ENCODE measurements at regions not wholly inside any gene's neighbourhood (a gene's known extent, or its start where the extent isn't known, plus 50 kb on each side); places are given as distances from the start of the nearest gene placed in this dataset.

DNA sequence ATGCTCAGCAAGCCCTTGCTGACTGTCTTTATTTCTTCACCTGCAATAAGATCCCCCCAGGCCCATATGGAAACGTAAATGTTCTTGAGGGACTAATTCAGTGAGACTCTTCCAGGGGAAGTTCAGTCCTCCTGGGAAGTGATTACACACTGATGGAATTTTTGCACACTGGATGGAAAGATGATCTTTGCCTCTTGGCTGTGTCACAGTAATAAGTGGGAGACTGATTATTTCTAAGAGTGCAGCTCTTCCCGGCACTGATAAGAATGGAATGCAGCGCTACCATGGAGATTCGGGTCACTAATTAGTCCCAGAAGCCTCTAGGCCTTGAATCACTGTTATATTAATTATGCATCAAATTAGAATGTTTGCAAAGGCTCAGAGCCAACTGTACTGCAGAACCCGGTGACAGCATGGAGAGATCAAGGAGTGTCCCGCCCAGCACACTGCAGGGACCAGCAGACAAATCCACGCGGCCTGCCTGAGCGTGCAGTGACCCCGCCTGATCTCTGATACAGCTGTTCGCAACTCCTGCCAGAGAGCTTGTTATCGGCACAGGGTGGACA is 178.3 kb downstream of the SNX19 start:
- no peak for DNase-seq (ENCODE audit: low read depth)

DNA sequence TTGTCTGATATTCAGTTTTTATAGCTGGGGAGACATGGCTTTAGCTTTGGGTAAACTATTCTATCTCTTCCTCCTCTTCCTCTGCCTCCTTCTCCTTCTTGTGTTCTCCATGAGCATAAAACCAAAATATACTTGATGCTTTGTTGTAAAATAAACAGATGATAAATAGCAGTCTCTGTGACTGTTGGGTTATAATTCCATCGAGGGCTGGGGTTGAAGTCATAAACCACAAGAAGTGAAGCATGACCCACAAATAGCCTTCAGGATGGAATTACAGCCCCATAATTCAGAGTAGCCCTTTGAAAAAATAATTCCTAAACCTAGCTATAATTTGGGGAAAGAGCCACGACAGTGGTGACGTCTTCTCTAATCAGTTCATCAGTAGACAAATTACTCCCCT is 177.7 kb downstream of the SNX19 start:
- no peak for DNase-seq (ENCODE audit: low read depth)

DNA sequence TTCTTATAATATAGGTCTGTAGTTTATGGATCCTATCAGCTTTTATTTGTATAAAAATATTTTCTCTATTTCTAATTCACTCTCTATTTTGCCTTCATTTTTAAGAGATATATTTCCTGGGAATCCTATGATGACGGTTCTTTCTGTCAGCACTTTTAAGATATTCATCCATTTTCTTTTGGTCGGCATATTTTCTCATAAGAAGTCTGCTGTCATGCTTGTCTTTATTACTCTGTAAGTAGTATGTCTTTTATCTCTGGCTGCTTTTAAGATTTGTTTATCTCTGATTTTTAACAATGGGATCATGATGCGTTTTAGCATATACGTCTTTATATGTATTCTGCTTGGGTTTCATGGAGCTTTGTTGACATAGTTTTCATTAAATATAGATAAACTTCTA is 175.5 kb downstream of the SNX19 start:
- DNase-seq (ENCODE audit: low read depth) = no peak

DNA sequence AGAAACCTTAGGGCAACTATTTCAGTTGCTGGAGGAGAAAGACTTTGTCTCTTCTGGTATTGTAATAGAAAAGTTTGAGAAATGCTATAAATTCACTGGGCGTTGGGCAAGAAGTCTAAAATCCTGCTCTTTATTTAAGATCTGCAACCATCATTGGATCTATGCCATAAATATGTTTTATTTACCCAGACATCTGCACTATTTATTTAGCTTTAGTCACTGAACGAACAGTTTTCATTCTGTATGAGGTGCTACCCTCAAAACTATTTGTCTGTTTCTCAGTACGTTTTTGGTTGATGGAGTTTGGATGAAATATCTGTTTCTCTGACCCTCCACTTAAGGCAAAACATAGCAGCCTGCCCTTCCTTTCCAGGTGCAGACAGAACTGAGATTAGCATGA is 171.5 kb downstream of the SNX19 start:
- DNase-seq (ENCODE audit: low read depth) = no peak

DNA sequence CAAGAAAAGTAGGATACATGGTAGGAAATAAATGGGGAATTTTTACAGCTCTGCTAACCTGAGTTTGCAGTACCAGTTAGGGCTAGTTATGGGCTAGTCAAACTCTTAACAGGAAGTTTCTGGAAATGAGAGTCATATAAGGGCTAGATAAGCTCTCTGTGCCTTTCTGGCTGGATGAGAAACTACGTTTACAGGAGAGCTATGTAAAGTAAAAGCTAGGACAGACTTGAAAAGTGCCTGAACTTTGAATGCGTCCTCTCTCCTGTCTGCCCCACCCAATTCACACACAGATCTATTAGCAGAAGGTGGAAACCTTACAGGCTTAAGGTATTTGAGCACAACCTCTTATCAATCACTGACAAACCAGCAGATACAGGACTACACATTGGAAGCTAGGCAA is 167.1 kb downstream of the SNX19 start:
- DNase-seq (ENCODE audit: low read depth) = no peak

DNA sequence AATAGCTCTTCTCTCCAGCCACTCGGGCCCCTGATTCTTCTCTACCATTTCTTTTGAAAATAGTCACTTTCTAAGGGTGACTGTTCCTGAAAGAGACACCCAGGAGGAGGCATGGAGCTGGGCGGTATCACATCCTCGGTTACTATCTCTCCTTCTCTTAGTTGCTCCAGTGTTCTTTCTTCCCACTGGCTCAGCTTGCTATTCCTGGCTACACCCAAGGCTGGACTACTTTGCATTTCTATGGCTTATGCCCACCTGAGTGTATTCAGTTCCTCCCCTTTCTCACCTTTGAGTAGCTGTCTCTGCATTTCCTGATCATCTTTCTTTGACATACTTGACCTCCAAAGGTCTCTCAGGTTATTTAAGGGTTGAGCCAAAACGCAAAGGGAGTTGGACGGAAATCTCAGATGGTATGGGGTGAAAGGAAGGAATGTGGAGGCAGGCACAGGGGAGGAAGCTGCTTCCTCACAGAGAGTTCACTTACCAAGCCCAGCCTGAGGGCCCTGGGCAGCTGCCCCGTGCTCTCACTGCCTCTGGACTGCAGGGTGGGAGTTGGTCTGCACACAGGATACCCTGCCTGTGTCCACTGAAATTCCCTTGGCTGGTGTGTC is 155.7 kb downstream of the SNX19 start:
- DNase-seq (ENCODE audit: low read depth) = no peak

DNA sequence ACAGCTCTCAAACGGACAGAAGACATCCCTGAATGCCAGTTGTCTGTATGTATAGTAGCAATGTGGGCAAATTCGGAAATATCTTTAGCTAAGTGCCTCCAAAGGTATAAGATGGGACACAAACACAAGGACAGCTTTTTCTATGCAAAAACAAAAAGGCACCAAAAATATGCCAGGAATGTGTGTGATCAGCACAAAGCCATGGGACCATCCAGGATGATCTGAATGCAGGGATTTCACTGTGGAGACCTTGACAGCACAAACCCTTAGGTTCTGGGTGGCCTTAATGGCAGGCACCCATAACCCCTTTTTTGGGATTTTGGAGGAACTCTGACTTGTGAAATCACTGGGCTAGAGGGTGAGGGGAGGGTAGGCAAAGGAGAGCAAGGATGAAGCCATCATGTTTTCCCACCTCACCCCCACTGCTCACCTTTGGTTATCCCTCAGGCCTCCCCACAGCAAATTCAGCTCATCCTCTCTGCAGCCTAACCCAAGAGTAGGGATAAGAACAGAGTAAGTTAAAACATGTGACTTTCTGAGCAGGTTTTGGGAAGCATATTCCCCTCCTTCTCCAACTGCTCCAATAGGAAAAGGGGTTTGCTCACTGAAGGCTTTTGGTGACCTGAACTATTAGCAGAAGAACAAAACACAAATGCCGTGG is 154.6 kb downstream of the SNX19 start:
- DNase-seq (ENCODE audit: low read depth) = no peak

DNA sequence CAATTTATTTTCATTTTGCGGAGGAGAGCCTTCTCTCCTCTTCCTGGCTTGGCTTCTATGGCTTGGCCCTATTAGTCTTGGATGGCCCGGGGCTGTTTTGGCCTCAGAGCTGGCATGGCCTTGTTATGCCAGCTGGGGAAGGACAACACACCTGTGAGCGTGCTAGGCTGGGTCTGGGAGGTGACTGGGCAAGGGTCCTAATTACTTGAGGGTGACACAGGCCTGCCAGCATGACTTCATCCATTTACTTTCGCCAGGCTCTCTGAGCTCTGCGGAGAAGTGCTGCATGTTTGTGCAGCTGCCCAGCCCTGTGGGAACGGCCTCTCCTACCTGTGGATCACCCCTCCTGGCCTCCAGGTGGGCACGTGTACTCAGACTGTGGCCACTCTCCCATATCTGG is 153.6 kb downstream of the SNX19 start:
- no peak for DNase-seq (ENCODE audit: low read depth)

DNA sequence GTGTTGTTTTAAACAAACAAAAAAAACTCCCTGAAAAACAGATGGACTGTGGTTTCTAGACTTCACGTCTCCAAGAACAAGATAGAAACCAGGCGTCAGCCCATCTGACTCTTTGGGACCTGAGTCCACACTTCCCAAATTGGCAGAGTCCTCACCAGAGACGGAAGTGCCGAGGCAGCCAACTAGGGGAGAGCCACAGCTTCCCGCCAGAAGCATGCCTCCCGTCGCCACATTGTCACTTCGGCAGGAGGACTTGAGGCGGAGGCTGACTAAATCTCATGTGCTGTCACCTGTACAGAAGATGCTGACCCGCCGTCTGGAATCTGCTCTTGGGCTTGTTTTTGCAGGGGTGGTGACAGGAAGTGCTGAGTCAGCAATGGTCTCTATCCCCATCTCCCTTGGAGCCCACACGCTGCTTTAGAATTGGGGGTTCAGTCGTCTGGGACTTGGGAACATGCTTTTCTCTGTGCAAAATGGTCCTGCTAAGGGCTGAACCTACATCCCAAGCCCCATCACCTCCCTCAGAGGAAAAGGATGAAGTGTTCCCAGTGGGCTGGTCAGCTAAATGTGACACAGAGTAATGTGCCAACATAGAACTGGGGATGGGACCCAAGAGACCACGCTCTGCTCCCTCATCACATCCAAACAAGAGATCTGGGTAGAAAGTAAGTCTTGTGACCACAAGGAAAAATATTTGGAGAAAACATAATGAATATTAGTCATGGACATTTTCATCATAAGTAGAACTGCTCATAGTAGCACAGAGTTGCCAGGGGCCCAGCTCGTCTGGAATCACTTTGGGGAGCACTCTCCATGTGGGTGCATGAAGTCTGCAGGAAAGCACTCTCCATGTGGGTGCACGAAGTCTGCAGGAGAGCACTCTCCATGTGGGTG is 152.9 kb downstream of the SNX19 start:
- no peak for DNase-seq (ENCODE audit: low read depth)

DNA sequence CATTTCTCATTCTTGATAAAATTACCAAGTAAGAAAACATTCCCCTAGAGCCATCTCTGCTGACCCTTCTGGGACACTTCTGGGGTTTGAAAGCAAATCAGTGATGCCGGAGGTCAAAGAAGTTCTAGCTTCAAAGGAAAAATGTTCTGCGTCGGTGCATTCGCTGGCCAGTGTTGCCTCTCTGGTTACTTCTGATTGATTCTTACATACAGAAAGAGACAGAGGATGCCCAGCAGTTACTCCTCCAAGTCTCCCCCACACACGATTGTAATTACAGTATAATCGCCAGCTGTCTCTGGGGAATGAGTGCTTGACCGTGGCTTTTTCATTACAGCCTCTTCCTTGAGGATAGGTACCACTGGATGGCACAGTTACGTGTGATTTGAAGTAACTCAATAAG is 150.9 kb downstream of the SNX19 start:
- no peak for DNase-seq (ENCODE audit: low read depth)

DNA sequence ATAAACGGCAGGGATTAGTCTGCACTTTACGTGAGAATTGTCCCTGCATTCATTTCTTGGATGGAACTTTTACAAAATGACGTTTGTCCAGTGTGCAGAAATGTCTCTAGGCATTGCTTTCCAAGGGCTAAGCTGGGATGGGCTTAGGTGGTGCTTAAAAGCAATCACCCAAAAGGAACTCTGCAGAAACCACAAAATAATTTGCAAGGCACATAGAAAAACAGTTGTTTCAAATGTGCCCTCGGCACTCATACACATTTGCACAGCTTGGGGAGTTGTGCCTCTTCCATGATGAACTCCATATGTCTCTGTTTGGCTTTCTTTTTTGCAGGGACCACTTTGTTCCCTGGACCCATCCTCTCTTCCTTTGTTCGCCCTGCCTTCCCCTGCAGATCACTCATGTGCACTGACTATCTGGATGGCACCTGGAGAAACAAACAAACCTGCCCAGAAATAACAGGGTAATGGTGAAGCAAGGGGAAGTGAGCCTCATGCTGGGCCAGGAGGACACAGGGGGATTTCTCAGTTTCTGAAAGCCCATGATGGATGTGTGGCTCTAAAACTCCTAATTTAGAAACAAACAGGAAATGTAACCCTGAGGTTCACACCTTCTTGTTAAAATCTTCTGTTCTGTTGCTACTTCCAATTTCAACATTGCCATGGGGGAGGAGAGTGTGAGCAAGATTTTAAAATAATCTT is 150.2 kb downstream of the SNX19 start:
- no peak for DNase-seq (ENCODE audit: low read depth)

DNA sequence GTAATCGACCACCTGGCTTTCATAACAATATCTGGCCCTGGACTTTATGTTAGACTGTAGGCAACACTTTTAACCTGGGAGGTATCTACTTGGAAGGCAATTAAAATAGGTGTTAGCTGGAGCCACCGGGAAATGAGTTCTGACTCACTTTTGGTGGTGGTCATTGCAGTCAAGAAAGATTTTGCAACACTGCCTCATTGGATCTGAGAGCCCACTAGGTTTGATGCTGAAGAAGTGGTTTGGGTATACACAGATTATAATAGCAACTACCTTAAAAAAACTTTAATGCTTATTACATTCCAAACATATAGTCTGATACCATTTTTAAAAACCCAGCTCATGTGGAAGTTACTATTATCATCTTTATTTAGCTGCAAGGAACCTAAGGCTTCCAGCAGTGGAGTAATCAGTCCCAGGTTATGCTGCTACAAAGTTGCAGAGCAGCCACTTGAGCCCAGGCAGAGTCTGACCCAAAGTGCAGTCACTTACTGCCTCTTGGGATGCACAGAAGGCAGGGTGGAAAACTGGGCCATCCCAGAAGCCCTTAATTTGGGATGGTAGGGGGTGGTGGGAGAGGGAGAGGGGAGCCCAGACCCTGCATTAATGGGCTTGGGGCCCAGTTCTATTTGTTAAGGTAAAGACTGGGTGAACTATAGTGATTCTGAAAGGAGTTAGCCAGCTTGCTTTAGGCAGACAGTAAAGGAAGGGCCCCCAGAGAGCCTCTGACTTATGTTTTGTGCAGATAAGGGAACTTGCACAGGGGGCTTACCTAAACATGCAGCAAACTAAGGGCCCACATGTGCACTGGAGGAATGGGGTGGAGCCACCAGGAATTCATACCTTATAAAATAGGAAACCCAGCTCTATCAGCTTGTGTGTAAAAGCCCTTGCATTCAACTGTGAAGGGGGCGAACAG is 149.4 kb downstream of the SNX19 start:
- DNase-seq (ENCODE audit: low read depth) = peak; percentile 18

DNA sequence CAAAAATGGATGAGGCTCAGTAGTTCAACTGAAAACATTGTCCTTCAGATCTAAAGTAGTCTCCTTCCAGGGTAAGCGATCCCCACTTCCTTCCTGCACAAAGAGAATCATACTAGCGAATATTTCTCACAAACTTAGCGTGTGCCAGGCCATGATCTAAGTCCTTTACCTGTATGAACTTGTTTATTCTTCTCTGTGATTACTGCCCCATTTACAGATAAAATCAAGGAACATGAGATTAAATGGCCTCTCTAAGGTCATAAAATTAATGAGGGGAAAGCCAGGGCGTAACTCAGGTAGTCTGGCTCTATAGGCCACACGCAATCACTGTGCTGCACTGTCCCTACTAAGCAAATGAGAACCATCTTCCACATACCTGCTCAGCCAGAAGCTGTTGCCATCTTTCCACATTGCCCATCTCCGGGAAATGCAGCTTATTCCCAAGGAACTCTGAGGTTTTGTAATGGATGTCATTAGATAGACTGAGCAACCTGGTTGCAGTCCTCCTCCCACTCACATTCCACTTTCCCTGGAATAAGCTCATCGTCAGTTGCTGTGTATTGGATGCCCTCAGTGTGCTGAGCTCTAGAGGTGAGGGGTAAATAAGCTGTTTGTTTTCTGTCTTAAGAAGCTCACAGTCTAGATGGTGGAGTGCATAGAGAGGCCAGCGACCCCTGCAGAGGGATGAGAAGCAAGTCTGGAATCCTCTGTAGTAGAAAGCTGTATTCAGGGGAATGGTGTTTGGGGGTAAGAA is 146.3 kb downstream of the SNX19 start:
- no peak for DNase-seq (ENCODE audit: low read depth)

DNA sequence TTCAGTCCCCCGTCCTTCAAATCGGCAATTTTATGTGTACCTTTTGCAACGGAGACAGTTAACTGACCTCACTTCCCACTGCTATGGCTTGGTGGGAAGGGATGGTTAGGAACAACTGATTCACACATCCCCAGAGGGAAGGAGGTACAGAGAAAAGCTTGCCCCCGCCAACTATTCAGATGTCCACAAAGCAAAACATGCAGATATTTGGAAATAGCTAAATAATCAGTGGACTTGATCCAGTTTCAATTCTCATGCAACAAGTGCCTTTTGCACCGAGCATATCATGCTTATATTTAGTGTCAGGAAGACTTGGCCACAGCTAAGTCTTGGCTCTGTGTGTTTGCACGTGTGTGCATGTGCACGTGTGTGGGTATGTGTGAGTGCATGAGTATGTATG is 144.6 kb downstream of the SNX19 start:
- DNase-seq (ENCODE audit: low read depth) = no peak

DNA sequence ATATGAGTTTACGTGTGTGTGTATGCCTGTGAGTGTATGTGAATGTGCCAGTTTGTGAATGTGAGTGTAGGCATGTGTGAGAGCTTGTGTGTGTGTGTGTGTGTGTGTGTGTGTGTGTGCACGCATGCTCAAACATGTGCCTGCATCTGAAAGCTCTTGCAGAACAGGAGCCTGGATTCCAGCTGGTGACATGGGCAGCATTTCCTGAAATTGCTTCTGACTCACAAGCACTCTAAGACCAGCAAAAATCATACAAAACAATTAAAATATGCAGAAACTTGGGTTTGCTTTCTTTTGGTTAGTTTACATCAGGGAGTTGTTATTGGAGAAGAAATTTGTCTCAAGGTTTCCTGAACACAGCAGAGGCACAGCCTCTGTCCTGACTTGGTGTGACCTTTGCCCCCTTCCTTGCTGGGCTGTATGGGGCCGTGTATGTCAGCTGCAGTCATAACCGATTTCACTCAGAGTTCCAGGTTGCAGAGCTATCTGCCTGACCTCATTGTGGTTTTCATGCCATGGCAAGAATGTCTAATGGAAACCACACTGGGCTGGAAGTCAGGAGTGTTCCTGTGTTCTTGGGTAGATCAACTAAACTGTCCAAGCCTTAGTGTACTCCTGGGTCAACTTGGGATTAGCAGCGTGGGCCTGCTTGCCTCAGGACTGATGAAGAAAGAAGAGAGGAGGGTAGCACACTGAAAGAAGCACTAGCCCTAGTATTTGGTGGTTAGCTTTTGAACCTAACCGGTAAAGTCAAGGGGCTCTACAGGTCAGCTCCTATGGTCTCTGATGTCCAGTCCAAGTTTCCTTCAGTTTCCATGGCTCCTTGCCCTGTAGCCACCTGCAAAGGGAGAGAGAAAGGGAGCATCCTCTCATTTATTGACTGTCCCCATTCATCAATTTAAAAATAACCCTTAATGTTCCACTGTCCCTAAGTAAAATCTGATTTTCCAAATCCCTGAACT is 143.7 kb downstream of the SNX19 start:
- DNase-seq (ENCODE audit: low read depth) = no peak

DNA sequence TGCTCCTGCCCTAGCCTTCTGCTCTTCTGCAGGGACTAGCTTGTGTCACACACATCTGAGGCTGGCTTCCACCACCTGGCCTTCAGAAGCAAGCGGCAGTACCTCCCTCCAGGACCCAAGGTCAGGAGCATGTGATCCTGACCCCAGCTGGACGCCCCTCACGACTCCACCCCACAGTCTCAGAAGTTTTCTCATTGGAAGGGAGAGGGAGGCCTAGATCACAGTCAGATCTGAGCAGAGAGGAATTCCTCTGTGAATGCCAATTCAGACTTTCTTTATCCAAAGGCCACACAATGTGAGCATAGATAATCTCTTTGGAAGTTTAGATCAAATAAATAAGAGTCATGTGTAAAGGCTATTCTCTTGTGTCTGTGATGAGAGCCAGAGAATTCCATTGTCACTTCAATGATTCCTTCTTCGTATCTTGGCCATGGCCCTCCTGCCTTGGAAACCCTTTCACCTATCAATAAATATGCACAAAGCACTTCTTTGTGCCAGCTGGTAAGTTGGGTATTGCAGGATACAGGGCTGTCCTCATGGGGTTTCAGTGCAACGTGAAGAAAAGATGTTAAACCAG is 142.9 kb downstream of the SNX19 start:
- DNase-seq (ENCODE audit: low read depth) = no peak

DNA sequence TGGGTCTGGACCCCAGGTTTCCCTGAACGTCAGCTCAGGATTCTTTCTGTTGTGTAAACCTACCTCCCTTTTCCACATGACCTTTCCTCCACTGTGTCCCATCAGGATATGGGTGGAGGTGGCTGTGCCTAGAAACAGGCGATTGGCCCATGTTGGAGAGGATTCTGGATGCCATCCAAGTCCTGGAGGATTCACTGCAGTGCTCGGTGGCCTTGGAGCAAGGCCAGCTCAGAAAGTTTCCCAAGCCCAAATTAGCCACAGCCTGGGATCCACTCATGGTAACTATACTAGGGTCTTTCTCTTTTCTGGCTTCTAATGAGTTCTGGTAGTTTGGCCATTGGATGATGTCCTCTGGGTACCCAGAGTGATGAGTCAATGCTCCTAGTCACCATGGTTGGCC is 141.6 kb downstream of the SNX19 start:
- DNase-seq (ENCODE audit: low read depth) = no peak

DNA sequence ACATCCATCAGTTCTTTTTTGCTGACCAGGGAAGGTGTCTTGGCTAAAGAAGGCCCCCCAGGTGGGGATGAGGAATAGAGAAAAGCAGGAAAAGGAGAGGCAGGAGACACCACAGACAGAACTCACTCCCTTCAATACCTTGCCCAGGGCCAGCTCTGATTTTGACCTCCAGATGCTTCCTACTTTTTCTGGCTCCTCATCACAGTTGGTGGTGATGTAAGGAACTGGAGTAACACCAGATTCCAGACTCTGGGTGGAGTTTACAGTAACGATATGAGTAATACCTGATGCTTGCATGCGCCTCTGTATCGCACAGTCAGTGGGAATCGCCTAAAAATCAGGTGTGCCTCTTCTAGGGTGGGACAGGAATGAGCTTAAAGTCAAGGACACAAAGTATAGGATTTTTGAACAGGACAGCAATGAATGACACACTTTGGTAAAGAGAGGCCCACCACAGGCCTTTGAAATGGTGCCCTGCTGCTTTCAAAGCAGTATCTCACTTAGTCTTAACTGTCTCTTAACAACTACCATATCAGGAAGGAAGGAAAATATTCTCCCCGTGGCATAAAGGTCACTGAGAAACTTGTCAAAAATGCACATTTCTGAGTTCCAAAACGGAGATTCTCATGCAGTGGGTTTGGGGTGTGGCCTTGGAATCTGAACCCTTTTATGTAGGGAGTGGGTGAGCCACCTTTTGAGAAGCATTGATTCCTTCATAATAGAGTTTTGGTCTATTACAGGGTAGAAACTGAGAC is 140.8 kb downstream of the SNX19 start:
- no peak for DNase-seq (ENCODE audit: low read depth)
